Right renal cortex interstitium (tissue), 3 donors: ENCODE measurements at regions not wholly inside any gene's neighbourhood (a gene's known extent, or its start where the extent isn't known, plus 50 kb on each side); places are given as distances from the start of the nearest gene placed in this dataset.
"Not testable (repeated sequence)": the region's sequence is repeated elsewhere in the genome, so short reads cannot be mapped to it uniquely, and the experiment has no call there.

Source experiments
- DNase-seq, 3 donors: peaks; one replicate each; pipeline ENCODE4 v3.0.0-alpha.2; 2013; ENCODE audit warnings: low read depth in 3 of 3, low spot score in 2 of 3

DNA sequence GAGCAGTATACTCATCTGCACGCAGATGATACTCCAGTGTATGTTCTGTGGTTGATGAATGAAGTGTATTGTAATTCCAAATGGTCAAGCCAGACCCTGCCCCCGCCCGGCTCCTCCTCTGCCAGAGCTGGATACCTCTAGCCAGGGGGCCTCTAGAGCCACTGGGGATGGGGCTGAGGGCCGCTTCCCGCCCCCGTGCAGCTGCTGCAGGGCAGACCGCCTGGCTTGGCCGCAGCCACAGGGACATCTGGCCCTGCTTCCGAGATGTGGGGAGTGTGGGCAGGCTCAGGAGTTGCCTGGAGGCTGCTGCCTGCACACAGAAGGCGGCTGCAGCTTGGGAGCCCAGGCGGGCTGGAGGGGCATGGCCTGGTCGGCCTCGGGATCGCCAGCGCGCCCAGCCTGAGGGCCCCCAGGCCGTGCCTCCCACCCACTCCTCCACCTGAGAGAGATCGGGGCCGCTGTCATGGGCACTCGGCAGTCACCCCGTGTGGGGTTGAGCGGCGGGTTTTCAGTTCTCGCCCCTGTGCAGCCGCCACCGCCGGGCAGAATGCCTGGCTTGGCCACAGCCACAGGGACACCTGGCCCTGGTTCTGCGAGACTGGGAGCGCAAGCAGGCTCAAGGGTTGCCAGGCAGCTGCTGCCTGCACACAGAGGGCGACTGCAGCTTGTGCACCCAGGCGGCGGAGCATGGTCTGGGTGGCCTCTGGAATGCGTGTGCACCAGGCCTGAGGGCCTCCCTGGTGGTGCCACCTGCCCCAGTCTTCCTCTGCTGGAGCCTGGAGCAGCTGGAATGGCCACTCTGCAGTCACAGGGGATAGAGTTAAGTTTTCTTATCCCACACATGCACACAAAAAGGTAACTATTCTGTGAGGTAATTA lies 1643.7 kb downstream of the SPATA31A7 start:
- DNase-seq = not testable (repeated sequence)

DNA sequence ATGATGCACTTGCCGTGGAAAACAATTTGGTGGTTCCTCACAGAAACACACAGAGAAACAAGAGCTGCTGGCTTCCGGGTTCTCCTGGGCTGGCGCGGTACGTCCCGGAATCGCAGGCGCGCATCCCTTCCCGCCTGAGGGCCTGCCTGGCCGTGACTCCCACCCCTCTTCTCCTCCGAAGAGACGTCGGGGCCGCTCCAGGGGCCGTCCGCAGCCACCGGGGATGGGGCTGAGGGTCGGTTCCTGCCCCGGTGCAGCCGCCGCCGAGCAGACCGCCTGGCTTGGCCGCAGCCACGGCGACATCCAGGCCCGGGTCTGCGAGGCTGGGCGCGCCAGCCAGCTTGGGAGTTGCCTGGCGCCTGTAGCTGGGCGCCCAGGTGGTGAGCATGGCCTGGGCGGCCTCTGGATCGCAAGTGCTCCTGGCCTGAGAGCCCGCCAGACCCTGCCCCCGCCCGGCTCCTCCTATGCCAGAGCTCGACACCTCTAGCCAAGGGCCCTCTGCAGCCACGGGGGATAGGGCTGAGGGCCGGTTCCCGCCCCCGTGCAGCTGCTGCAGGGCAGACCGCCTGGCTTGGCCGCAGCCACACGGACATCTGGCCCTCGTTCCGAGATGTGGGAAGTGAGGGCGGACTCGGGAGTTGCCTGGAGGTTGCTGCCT lies 1647.5 kb downstream of the SPATA31A7 start:
- not testable (repeated sequence) for DNase-seq

DNA sequence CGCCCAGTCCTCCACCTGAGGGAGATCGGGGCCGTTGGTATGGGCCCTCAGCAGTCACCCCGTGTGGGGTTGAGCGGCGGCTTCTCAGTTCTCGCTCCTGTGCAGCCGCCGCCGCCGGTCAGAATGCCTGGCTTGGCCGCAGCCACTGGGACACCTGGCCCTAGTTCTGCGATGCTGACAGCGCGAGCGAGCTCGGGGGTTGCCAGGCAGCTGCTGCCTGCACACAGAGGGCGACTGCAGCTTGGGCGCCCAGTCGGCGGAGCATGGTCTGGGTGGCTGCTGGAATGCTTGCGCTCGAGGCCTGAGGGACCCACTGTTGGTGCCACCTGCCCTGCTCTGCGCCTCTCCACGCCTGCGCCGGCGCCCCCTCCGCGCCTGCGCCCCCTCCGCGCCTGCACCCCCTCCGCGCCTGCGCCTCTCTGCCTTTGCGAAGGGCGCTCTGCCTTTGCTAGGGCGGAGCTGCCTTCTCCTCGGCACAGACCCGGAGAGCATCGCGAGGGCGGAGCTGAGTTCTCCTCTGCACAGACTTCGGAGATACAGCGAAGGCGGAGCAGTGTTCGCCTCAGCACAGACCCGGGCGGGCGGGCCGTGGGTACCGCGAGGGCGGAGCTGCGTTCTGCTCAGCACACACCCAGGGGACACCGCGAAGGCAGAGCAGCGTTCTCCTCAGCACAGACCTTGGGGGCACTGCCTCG lies 1648.3 kb downstream of the SPATA31A7 start:
- peak; percentile 40 to 45 (median 42) for DNase-seq

DNA sequence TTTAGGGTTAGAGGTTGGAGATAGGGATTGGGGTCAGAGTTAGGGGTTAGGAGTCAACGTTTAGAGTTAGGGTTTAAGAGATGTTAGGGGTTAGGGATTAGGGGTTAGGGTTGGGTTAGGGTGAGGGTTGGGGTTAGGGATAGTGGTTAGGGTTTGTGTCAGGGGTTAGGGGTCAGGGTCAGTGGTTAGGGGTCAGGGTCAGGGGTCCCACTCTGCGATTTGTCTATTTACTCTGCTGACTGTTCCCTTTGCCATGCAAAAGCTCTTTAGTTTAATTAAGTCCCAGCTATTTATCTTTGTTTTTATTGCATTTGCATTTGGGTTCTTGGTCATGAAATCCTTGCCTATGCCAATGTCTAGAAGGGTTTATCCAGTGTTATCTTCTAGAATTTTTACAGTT lies 1649.3 kb downstream of the SPATA31A7 start:
- DNase-seq = not testable (repeated sequence)

DNA sequence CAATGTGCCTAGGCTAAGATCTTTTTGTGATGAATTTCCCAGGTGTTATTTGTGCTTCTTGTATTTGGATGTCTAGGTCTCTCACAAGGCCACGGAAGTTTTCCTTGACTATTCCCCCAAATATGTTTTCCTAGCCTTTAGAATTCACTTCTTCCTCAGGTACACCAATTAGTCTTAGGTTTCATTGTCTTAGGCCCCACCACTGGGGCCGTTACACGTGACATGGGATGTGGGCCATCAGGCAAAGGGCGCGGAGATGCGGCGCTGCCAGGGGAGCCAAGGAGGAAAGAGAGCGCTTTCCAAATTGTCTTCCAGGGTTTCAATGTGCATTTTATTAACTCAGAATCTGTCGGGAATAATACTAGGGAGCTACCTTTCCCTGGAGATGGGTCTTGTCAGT lies 1653.3 kb downstream of the SPATA31A7 start:
- not testable (repeated sequence) for DNase-seq

DNA sequence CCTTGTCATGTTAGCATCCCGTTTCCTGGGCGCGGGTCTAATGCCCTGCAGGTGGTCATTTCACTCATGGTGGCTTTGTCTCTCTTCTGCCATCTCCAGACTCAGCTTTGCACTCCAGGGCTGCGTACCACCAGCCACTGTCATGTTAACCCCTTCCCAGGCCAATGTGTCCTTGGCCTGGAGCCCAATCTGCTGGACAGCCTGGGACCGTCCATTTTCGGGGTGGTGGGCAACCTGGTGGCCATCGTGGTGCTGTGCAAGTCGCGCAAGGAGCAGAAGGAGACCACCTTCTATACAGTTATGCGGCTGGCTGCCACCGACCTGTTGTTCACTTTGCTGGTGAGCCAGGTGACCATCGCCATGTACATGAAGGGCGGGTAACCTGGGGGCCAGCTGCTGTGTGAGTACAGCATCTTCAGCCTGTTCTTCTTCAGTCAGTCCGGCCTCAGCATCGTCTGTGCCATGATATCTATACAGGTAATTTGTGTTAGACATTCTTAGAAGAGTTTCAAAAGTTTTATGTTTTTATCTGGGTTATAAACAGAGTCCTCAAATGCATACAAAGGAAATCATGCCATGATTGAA lies 1654.0 kb downstream of the SPATA31A7 start:
- not testable (repeated sequence) for DNase-seq

DNA sequence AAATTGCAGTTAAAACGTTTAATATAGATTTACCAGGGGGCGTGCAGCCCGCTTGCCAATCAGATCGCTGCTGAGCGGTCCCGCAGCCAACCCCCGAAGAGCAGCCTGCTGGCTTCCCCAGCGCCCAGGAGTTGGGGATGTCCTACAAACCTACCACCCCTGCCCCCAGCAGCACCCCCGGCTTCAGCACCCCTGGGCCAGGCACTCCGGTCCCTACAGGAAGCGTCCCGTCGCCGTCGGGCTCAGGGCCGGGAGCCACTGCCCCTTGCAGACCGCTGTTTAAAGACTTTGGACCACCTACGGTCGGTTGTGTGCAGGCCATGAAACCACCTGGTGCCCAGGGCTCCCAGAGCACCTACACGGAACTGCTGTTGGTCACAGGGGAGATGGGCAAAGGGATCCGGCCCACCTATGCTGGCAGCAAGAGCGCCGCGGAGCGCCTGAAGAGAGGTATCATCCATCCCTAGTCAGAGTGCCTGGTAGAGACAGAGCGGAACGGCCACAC lies 1654.9 kb downstream of the SPATA31A7 start:
- not testable (repeated sequence) for DNase-seq

DNA sequence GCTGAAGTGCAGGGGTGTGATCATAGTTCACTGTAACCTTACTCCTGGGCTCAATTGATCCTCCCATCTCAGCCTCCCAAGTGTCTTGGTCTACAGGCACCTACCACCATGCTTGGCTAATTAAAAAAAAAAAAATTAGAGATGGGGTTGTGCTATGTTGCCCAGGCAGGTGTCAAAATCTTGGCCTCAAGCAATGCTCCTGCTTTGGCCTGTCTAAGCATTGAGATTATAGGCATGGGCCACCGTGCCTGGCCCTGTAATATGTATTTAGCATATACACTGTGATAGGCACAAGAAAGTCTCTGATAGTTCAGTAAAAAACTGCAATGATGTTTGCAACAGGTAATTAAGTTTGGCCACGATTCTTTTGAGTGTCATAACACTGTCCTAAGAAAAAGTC lies 1658.4 kb downstream of the SPATA31A7 start:
- not testable (repeated sequence) for DNase-seq

DNA sequence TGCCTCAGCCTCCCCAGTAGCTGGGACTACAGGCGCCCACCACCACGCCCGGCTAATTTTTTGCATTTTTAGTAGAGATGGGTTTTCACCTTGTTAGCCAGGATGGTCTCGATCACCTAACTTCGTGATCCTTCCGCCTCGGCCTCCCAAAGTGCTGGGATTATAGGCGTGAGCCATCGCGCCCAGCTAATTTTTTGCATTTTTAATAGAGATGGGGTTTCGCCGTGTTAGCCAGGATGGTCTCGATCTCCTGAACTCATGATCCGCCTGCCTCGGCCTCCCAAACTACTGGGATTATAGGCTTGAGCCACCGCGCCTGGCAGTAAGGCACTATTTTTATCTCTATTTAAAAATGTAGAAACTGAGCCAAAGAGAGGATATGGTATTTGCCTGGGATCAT lies 1660.2 kb downstream of the SPATA31A7 start:
- not testable (repeated sequence) for DNase-seq

DNA sequence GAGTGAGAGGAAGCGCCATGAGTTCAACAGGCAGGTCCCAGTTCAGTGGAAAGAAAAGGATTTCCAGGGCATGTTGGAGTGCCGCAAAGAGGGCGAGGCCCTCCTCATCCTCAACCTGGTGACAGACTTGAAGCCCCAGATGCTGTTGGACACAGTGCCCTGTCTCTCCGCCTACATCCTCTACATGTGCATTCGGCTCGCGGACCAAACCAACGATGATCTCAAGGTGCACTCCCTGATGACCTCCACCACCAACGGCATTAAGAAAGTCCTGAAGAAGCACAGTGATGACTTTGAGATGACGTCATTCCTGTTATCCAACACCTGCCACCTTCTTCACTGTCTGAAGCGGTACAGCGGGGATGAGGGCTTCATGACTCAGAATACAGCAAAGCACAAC lies 1667.4 kb downstream of the SPATA31A7 start:
- not testable (repeated sequence) for DNase-seq

DNA sequence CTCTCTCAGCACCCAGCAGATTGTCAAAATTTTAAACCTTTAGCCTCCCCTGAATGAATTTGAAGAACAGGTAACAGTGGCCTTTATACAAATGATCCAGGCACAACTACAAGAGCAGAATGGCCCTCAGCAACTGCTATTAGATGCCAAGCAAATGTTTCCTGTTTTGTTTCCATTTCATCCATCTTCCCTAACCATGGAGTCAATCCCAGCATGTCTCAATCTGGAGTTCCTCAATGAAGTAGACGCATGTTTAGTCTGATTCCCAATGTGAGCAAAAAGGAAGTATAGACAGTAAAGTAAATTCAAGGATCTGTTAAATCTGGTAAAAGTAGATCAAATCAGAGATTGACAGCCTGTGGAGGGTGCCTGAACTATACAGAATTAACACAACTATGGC lies 1668.4 kb downstream of the SPATA31A7 start:
- not testable (repeated sequence) for DNase-seq

DNA sequence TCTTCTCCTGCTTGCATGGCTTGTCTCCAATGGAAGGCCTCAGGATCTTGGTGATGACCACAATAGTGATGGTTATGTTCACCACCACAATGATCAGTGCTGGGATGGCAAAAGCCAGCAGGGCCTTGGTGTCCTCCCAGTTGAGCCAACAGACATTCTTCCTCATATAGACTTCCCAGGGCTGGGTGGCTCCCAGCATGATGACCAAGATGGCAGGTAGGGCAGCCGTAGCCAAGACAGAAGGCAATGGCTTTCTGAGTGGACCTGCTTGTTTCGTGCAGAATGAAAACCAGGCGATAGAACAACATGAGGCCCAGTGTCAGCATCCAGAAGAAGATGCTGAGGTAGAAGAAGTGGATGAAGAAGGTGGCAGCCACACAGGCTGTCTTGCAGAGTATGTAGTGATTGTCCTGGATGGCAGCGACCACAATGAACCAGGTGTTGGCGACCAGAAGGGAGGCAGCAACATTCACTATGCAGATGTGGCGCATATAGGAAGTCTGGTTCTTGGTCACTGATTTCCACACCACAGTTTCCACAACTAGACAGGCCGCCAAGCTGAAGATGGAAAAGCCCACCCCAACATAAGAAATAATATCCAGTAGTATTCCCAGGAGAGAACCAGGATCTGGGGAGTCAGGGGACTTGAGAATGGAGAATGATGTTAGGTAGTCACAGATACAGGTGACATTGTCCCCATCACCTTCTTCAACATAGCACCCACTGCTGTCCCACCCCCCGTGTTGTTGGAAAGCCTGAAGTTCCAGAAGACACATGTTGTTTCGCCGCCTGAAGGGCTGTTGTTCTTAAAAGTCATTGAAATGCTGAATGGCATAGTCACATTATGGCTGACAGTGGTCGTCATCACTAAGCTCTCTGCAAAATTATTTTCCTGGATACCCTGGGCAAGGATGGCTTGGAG lies 1671.4 kb downstream of the SPATA31A7 start:
- not testable (repeated sequence) for DNase-seq

DNA sequence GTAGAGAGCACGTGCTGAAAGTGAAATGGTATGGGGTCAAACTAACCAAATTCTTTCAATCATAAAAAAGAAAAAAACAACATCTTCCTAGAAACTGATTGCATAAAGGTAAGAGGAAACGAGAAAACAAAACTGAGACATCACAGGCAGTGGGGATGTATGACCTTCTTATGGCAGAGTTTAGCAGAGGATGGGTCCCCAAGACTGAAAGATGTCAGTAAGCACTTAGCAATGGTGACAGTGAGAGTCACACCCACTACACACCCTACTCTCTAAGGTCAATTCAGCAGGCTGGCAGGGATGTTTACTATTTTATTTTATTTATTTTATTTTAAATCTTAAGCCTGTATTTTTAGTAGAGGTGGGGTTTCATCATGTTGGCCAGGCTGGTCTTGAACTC lies 1672.3 kb downstream of the SPATA31A7 start:
- DNase-seq = not testable (repeated sequence)

DNA sequence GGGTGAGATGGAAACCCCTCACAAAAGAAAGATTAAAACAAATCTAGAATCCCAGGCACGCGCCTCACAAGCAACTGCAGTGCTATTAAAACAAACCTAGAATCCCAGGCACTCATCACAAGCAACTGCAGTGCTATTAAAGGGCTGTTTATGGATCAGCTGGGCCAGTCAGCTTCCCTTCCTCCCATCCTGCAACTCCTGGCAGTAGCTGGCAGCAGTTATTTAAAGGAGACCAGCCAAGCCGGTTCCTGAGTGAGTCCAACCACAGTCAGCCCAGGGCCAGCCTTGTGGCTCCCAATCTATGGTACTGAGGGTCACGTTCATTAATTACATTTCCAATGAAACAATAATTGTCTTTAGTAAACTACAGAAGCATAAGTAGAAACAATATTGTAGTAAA lies 1673.5 kb downstream of the SPATA31A7 start:
- DNase-seq = not testable (repeated sequence)

DNA sequence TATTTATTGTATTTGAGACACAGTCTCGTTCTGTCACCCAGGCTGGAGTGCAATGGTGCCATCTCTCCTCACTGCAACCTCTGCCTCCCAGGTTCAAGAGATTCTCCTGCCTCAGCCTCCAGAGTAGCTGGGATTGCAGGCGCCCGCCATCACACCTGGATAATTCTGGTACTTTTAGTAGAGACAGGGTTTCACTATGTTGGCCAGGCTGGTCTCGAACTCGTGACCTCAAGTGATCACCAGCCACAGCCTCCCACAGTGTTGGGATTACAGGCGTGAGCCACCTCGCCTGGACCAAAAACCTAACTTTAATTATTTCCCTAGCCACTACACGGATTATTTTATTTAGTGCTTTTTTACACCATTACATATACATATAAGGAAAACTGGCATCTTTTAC lies 1674.0 kb downstream of the SPATA31A7 start:
- not testable (repeated sequence) for DNase-seq

DNA sequence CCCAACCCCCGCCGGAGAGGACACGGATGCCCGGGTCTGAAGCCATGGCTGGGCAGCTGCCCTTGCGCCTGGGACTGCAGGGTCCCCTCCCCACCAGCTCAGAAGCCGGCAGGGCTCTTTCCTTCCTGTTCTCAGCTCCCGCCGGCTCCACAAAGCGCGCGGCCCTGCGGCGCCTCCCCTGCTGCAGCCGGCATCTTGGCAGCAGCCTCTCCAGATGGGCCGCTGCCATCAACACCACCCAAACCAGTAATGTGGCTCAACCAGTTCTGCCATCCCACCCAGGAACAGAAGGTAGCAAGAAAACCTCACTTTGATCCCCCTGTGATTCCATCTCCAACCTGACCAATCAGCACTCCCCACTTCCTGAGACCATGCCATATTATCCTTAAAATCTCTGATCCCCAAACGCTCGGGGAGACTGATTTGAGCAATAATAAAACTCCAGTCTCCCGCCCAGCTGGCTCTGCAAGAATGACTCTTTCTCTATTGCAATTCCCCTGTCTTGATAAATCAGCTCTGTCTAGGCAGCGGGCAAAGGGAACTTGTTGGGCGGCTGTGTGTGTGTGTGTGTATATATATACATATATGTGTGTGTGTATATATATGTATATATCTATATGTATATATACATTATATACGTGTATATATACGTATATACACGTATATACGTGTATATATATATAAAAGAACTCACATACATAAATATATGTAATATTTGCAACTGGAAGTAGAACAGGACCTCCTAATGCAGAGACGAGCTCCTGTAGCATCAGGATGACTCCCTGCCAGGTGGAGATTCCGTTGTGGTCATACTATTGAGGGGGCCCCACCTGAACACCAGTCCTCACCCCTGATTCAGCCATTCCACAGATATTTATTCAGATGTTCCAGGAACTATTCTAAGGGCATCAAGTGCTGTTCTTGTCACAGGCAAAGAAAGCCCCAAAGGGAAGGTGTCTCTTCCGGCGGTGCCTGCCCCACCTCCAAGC lies 1674.9 kb downstream of the SPATA31A7 start:
- not testable (repeated sequence) for DNase-seq

DNA sequence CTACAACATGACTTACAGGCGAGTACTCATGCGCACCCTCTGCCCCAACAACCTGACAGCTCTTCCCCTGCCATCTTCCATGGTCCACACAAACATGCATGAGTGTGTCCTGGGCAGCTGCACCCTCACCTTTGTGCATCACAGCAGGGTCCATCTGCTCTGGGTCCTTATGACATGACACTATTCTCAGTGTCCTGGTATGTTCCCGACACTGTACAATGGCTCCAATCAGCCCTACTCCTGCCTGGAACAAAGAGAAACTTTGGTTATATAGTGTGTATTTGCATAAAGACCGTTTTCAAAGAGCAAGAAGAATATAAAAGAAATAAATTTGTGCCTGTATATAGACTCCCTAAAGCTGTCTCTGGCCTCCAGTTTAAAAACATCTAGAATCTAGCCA lies 1679.2 kb downstream of the SPATA31A7 start:
- not testable (repeated sequence) for DNase-seq

DNA sequence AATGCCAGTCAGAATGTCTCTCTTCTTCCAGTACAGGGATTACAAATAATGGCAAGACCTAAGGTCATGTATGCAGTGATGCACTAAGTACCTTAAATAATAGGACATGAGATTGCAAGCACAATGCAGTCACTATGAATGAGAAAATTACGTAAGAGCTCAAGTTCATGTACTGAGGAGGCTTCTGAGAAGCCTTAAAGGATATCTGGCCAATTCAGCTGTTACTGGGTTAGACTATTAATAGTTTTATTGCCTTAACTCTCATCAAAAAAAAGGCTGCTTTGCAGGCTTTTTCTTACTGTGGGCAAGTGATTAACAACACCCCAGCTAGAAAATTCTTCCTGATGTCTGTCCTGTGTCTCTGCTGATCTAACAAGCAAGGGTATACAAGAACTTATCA lies 1681.9 kb downstream of the SPATA31A7 start:
- DNase-seq = not testable (repeated sequence)
